HEK293 (cell line): ENCODE measurements at regions not wholly inside any gene's neighbourhood (a gene's known extent, or its start where the extent isn't known, plus 50 kb on each side); places are given as distances from the start of the nearest gene placed in this dataset.

Experiments used
- CTCF ChIA-PET: fragments of 350-600 bp; formaldehyde crosslinking; extraction: SDS; loops from one replicate; lab custom pipeline; 2021; ENCODE audit warnings: antibody characterized with exemption; lab: Yijun Ruan, JAX
- POLR2A ChIA-PET: fragments of 300-600 bp; formaldehyde crosslinking; extraction: SDS; loops from one replicate; lab custom pipeline; 2020; ENCODE audit warnings: antibody characterized with exemption, inconsistent platforms; lab: Yijun Ruan, JAX
- H3K27ac ChIP-seq: fragments of 200-500 bp; sonication (Bioruptor generic); 2 replicates; pipeline ENCODE4 v1.5.1; 2014; ENCODE audit warnings: low read depth, low read length, control low read depth, inconsistent platforms; ENCODE audit errors: extremely low read depth
- H3K36me3 ChIP-seq, 2 experiments: fragments of 200-500 bp in 1 of 2; sonication (Bioruptor generic) in 1 of 2; 1 replicate in 1 of 2; 2 replicates in 1 of 2; pipeline ENCODE4 v1.5.1; 2014 to 2017; ENCODE audit warnings: inconsistent platforms in 2 of 2, low read length in 2 of 2; ENCODE audit not compliant: control insufficient read depth in 2 of 2, insufficient read depth in 1 of 2
- H3K4me1 ChIP-seq: fragments of 200-500 bp; sonication (Bioruptor generic); 2 replicates; pipeline ENCODE4 v1.5.1; 2014; ENCODE audit warnings: mild to moderate bottlenecking, low read length, inconsistent platforms; ENCODE audit not compliant: control insufficient read depth, insufficient read depth
- H3K4me3 ChIP-seq: 2 replicates; pipeline ENCODE4 v1.5.1; 2011; ENCODE audit warnings: low read depth, mild to moderate bottlenecking, control low read depth, low read length, moderate library complexity
- H3K9me3 ChIP-seq: fragments of 200-500 bp; sonication (Bioruptor generic); 2 replicates; pipeline ENCODE4 v1.5.1; 2014; ENCODE audit warnings: low read depth, low read length, inconsistent platforms; ENCODE audit not compliant: control insufficient read depth, insufficient read depth
- BCL6B ChIP-seq: fragments of 450-650 bp; formaldehyde crosslinking; IDR thresholded peaks from 2 replicates; pipeline ENCODE4 v1.5.1; 2017; ENCODE audit warnings: missing biosample characterization, missing genetic modification characterization
- ELK4 ChIP-seq: IDR thresholded peaks from 2 replicates; pipeline ENCODE4 v1.6.1; 2011; ENCODE audit warnings: mild to moderate bottlenecking, low read depth, low read length, borderline replicate concordance
- FEZF1 ChIP-seq: fragments of 450-650 bp; formaldehyde crosslinking; IDR thresholded peaks from 2 replicates; pipeline ENCODE4 v1.5.1; 2016; ENCODE audit warnings: missing biosample characterization, missing genetic modification characterization
- GLI4 ChIP-seq: fragments of 450-650 bp; formaldehyde crosslinking; IDR thresholded peaks from 2 replicates; pipeline ENCODE4 v1.5.1; 2016; ENCODE audit warnings: missing biosample characterization, missing genetic modification characterization
- GLIS1 ChIP-seq: fragments of 450-650 bp; formaldehyde crosslinking; IDR thresholded peaks from 2 replicates; pipeline ENCODE4 v1.5.1; 2016; ENCODE audit warnings: missing biosample characterization, missing genetic modification characterization
- KLF7 ChIP-seq: fragments of 450-650 bp; formaldehyde crosslinking; IDR thresholded peaks from 2 replicates; pipeline ENCODE4 v1.5.1; 2016; ENCODE audit warnings: missing biosample characterization, missing genetic modification characterization, borderline replicate concordance
- PATZ1 ChIP-seq: fragments of 450-650 bp; formaldehyde crosslinking; IDR thresholded peaks from 2 replicates; pipeline ENCODE4 v1.5.1; 2016; ENCODE audit warnings: missing biosample characterization, missing genetic modification characterization
- SCRT2 ChIP-seq: fragments of 450-650 bp; formaldehyde crosslinking; IDR thresholded peaks from 2 replicates; pipeline ENCODE4 v1.5.1; 2016; ENCODE audit warnings: missing biosample characterization, missing genetic modification characterization
- TSHZ1 ChIP-seq: fragments of 450-650 bp; formaldehyde crosslinking; IDR thresholded peaks from 2 replicates; pipeline ENCODE4 v1.5.1; 2016; ENCODE audit warnings: missing biosample characterization, missing genetic modification characterization, borderline replicate concordance
- ZIC2 ChIP-seq: fragments of 450-650 bp; formaldehyde crosslinking; IDR thresholded peaks from 2 replicates; pipeline ENCODE4 v1.5.1; 2016; ENCODE audit warnings: missing biosample characterization, missing genetic modification characterization
- ZNF169 ChIP-seq: fragments of 450-650 bp; formaldehyde crosslinking; IDR thresholded peaks from 2 replicates; pipeline ENCODE4 v1.5.1; 2016; ENCODE audit warnings: missing biosample characterization, missing genetic modification characterization
- ZNF184 ChIP-seq: fragments of 450-650 bp; IDR thresholded peaks from 2 replicates; pipeline ENCODE4 v1.5.1; 2018; ENCODE audit warnings: missing biosample characterization, mild to moderate bottlenecking, missing genetic modification characterization
- ZNF23 ChIP-seq: fragments of 450-650 bp; formaldehyde crosslinking; IDR thresholded peaks from 2 replicates; pipeline ENCODE4 v1.5.1; 2016; ENCODE audit warnings: missing biosample characterization, missing genetic modification characterization, borderline replicate concordance
- ZNF354C ChIP-seq: fragments of 450-650 bp; formaldehyde crosslinking; IDR thresholded peaks from 2 replicates; pipeline ENCODE4 v1.5.1; 2016; ENCODE audit warnings: missing biosample characterization, missing genetic modification characterization, low read depth, borderline replicate concordance
- ZNF529 ChIP-seq: fragments of 450-650 bp; formaldehyde crosslinking; IDR thresholded peaks from 2 replicates; pipeline ENCODE4 v1.5.1; 2017; ENCODE audit warnings: missing genetic modification characterization, missing biosample characterization; ENCODE audit not compliant: insufficient replicate concordance
- ZNF548 ChIP-seq: fragments of 450-650 bp; formaldehyde crosslinking; IDR thresholded peaks from 2 replicates; pipeline ENCODE4 v1.5.1; 2016; ENCODE audit warnings: missing biosample characterization, missing genetic modification characterization
- ZNF560 ChIP-seq: fragments of 450-650 bp; formaldehyde crosslinking; IDR thresholded peaks from 2 replicates; pipeline ENCODE4 v1.5.1; 2017; ENCODE audit warnings: missing biosample characterization, missing genetic modification characterization, borderline replicate concordance
- ZNF623 ChIP-seq: fragments of 450-650 bp; formaldehyde crosslinking; IDR thresholded peaks from 2 replicates; pipeline ENCODE4 v1.5.1; 2016; ENCODE audit warnings: missing biosample characterization, missing genetic modification characterization
- ZNF707 ChIP-seq: fragments of 450-650 bp; formaldehyde crosslinking; IDR thresholded peaks from 2 replicates; pipeline ENCODE4 v1.5.1; 2016; ENCODE audit warnings: missing biosample characterization, missing genetic modification characterization
- ZSCAN5A ChIP-seq: fragments of 450-650 bp; formaldehyde crosslinking; IDR thresholded peaks from 2 replicates; pipeline ENCODE4 v1.5.1; 2016; ENCODE audit warnings: missing biosample characterization, missing genetic modification characterization

GRCh38 chr2:43133708-43134570 lies 92.5 kb downstream of the ZFP36L2 start:
- Histone ChIP-seq H3K4me1 (no peaks in the 10 kb centered on the region), H3K36me3 (no peaks in the 10 kb centered on the region), H3K27ac (no peak overlapping the region), H3K4me3 (no peak overlapping the region), H3K9me3 (no peaks in the 10 kb centered on the region)
- ChIA-PET POLR2A (interaction anchor here (0.8 kb wide), 1 partner anchor 85 kb away, joined by 4 read pairs; no protein-coding TSS in a partner anchor), CTCF (interaction anchor here (0.6 to 1.2 kb wide), 2 partner anchors 12 to 67 kb away, joined by 3 to 5 read pairs; no protein-coding TSS in a partner anchor)
- TF ChIP-seq ZIC2 = peak; percentile 61
- no peak for TF ChIP-seq KLF7

- Histone ChIP-seq H3K27ac (no peak overlapping the region), H3K36me3 (no peaks in the 10 kb centered on the region), H3K4me1 (no peaks in the 10 kb centered on the region), H3K4me3 (no peak overlapping the region), H3K9me3 (no peaks in the 10 kb centered on the region)
- ChIA-PET POLR2A (no interaction called here), CTCF (interaction anchor here (0.6 kb wide), 1 partner anchor 68 kb away, joined by 5 read pairs; no protein-coding TSS in a partner anchor)
- no peak for TF ChIP-seq ZNF548 (tag by site-specific recombination)
These were observed 93.1 kb downstream of the ZFP36L2 start for GRCh38 chr2:43133336-43133707.

GRCh38 chr2:43132683-43133301 lies 93.6 kb downstream of the ZFP36L2 start:
- CTCF ChIA-PET = interaction anchor here (0.6 to 1.4 kb wide), 2 partner anchors 68 to 96 kb away, joined by 5 to 8 read pairs; no protein-coding TSS in a partner anchor
- H3K36me3 ChIP-seq = no peaks in the 10 kb centered on the region
- H3K4me3 ChIP-seq = no peak overlapping the region
- POLR2A ChIA-PET = interaction anchor here (2.0 kb wide), 1 partner anchor 88 kb away, joined by 5 read pairs; no protein-coding TSS in a partner anchor
- no peaks in the 10 kb centered on the region for H3K9me3 ChIP-seq
- no peaks in the 10 kb centered on the region for H3K4me1 ChIP-seq
- no peak overlapping the region for H3K27ac ChIP-seq
- TF ChIP-seq ZNF560 (tag by site-specific recombination) (no peak), SCRT2 (no peak), BCL6B (tag by site-specific recombination) (no peak), GLIS1 (tag by site-specific recombination) (no peak), ZNF169 (tag by site-specific recombination) (no peak), ZSCAN5A (tag by site-specific recombination) (no peak), TSHZ1 (no peak), ZNF707 (tag by site-specific recombination) (no peak), ZNF23 (no peak), ZNF529 (tag by site-specific recombination) (no peak), ZNF184 (no peak), FEZF1 (no peak), GLI4 (tag by site-specific recombination) (no peak), PATZ1 (tag by site-specific recombination) (no peak), ELK4 (no peak), ZNF623 (tag by site-specific recombination) (no peak), ZNF354C (no peak)
